ENCODE measurements at regions not wholly inside any gene's neighbourhood (a gene's known extent, or its start where the extent isn't known, plus 50 kb on each side); places are given as distances from the start of the nearest gene placed in this dataset.
"Not testable (repeated sequence)": the region's sequence is repeated elsewhere in the genome, so short reads cannot be mapped to it uniquely, and the experiment has no call there.

- H3K4me1 Mint-ChIP-seq (ENCODE audit: insufficient read depth, unreplicated experiment); H3K27ac Mint-ChIP-seq (ENCODE audit: low read depth, unreplicated experiment); POLR2A ChIA-PET; BruUV-seq (replicated peaks); intact Hi-C loops (cut with micrococcal nuclease); H3K9me3 Mint-ChIP-seq (ENCODE audit: unreplicated experiment); H3K27me3 Mint-ChIP-seq (ENCODE audit: insufficient read depth, unreplicated experiment); H3K4me3 Mint-ChIP-seq (ENCODE audit: unreplicated experiment); H3K36me3 Mint-ChIP-seq (ENCODE audit: insufficient read depth, unreplicated experiment); DNase-seq (ENCODE audit: unreplicated experiment); CTCF ChIA-PET: not testable (repeated sequence)
Measured at GRCh38 chr9:66764799-66765493, 135.6 kb upstream of the ZNF658 start.

- intact Hi-C loops (cut with micrococcal nuclease); H3K27ac Mint-ChIP-seq (ENCODE audit: low read depth, unreplicated experiment); H3K4me3 Mint-ChIP-seq (ENCODE audit: unreplicated experiment); CTCF ChIA-PET; H3K27me3 Mint-ChIP-seq (ENCODE audit: insufficient read depth, unreplicated experiment); H3K4me1 Mint-ChIP-seq (ENCODE audit: insufficient read depth, unreplicated experiment); H3K36me3 Mint-ChIP-seq (ENCODE audit: insufficient read depth, unreplicated experiment); H3K9me3 Mint-ChIP-seq (ENCODE audit: unreplicated experiment); POLR2A ChIA-PET; DNase-seq (ENCODE audit: unreplicated experiment); BruUV-seq (replicated peaks): not testable (repeated sequence)
Measured at GRCh38 chr9:66765531-66765930, 135.0 kb upstream of the ZNF658 start.

GRCh38 chr9:66771504-66771903 lies 129.0 kb upstream of the ZNF658 start:
- DNase-seq (ENCODE audit: unreplicated experiment); POLR2A ChIA-PET; H3K27ac Mint-ChIP-seq (ENCODE audit: low read depth, unreplicated experiment); CTCF ChIA-PET; BruUV-seq (replicated peaks); intact Hi-C loops (cut with micrococcal nuclease); H3K36me3 Mint-ChIP-seq (ENCODE audit: insufficient read depth, unreplicated experiment); H3K9me3 Mint-ChIP-seq (ENCODE audit: unreplicated experiment); H3K27me3 Mint-ChIP-seq (ENCODE audit: insufficient read depth, unreplicated experiment); H3K4me3 Mint-ChIP-seq (ENCODE audit: unreplicated experiment); H3K4me1 Mint-ChIP-seq (ENCODE audit: insufficient read depth, unreplicated experiment): not testable (repeated sequence)

GRCh38 chr9:66774618-66775017 lies 125.9 kb upstream of the ZNF658 start:
- H3K27me3 Mint-ChIP-seq (ENCODE audit: insufficient read depth, unreplicated experiment); POLR2A ChIA-PET; DNase-seq (ENCODE audit: unreplicated experiment); BruUV-seq (replicated peaks); H3K4me1 Mint-ChIP-seq (ENCODE audit: insufficient read depth, unreplicated experiment); H3K9me3 Mint-ChIP-seq (ENCODE audit: unreplicated experiment); CTCF ChIA-PET; intact Hi-C loops (cut with micrococcal nuclease); H3K27ac Mint-ChIP-seq (ENCODE audit: low read depth, unreplicated experiment); H3K36me3 Mint-ChIP-seq (ENCODE audit: insufficient read depth, unreplicated experiment); H3K4me3 Mint-ChIP-seq (ENCODE audit: unreplicated experiment): not testable (repeated sequence)

- BruUV-seq (replicated peaks); H3K4me1 Mint-ChIP-seq (ENCODE audit: insufficient read depth, unreplicated experiment); DNase-seq (ENCODE audit: unreplicated experiment); POLR2A ChIA-PET; H3K27ac Mint-ChIP-seq (ENCODE audit: low read depth, unreplicated experiment); H3K9me3 Mint-ChIP-seq (ENCODE audit: unreplicated experiment); intact Hi-C loops (cut with micrococcal nuclease); H3K27me3 Mint-ChIP-seq (ENCODE audit: insufficient read depth, unreplicated experiment); H3K36me3 Mint-ChIP-seq (ENCODE audit: insufficient read depth, unreplicated experiment); H3K4me3 Mint-ChIP-seq (ENCODE audit: unreplicated experiment); CTCF ChIA-PET: not testable (repeated sequence)
Measured at GRCh38 chr9:66779944-66780661, 120.4 kb upstream of the ZNF658 start.

- H3K36me3 Mint-ChIP-seq (ENCODE audit: insufficient read depth, unreplicated experiment); H3K4me3 Mint-ChIP-seq (ENCODE audit: unreplicated experiment); DNase-seq (ENCODE audit: unreplicated experiment); H3K27me3 Mint-ChIP-seq (ENCODE audit: insufficient read depth, unreplicated experiment); H3K9me3 Mint-ChIP-seq (ENCODE audit: unreplicated experiment); BruUV-seq (replicated peaks); CTCF ChIA-PET; intact Hi-C loops (cut with micrococcal nuclease); POLR2A ChIA-PET; H3K4me1 Mint-ChIP-seq (ENCODE audit: insufficient read depth, unreplicated experiment); H3K27ac Mint-ChIP-seq (ENCODE audit: low read depth, unreplicated experiment): not testable (repeated sequence)
Measured at GRCh38 chr9:66781240-66781639, 119.3 kb upstream of the ZNF658 start.

GRCh38 chr9:66782010-66782409 lies 118.5 kb upstream of the ZNF658 start:
- H3K9me3 Mint-ChIP-seq (ENCODE audit: unreplicated experiment); H3K4me3 Mint-ChIP-seq (ENCODE audit: unreplicated experiment); DNase-seq (ENCODE audit: unreplicated experiment); intact Hi-C loops (cut with micrococcal nuclease); H3K27ac Mint-ChIP-seq (ENCODE audit: low read depth, unreplicated experiment); H3K27me3 Mint-ChIP-seq (ENCODE audit: insufficient read depth, unreplicated experiment); H3K36me3 Mint-ChIP-seq (ENCODE audit: insufficient read depth, unreplicated experiment); POLR2A ChIA-PET; H3K4me1 Mint-ChIP-seq (ENCODE audit: insufficient read depth, unreplicated experiment); BruUV-seq (replicated peaks); CTCF ChIA-PET: not testable (repeated sequence)

- H3K4me3 Mint-ChIP-seq (ENCODE audit: unreplicated experiment); H3K27me3 Mint-ChIP-seq (ENCODE audit: insufficient read depth, unreplicated experiment); H3K27ac Mint-ChIP-seq (ENCODE audit: low read depth, unreplicated experiment); H3K36me3 Mint-ChIP-seq (ENCODE audit: insufficient read depth, unreplicated experiment); CTCF ChIA-PET; H3K4me1 Mint-ChIP-seq (ENCODE audit: insufficient read depth, unreplicated experiment); intact Hi-C loops (cut with micrococcal nuclease); DNase-seq (ENCODE audit: unreplicated experiment); POLR2A ChIA-PET; H3K9me3 Mint-ChIP-seq (ENCODE audit: unreplicated experiment); BruUV-seq (replicated peaks): not testable (repeated sequence)
Measured at GRCh38 chr9:66785603-66786002, 114.9 kb upstream of the ZNF658 start.

GRCh38 chr9:66791092-66791750 lies 109.3 kb upstream of the ZNF658 start:
- POLR2A ChIA-PET; BruUV-seq (replicated peaks): not testable (repeated sequence)

More at GRCh38 chr9:66791092-66791750, 109.3 kb upstream of the ZNF658 start:
- CTCF ChIA-PET; DNase-seq (ENCODE audit: unreplicated experiment); H3K9me3 Mint-ChIP-seq (ENCODE audit: unreplicated experiment); H3K4me3 Mint-ChIP-seq (ENCODE audit: unreplicated experiment); intact Hi-C loops (cut with micrococcal nuclease); H3K36me3 Mint-ChIP-seq (ENCODE audit: insufficient read depth, unreplicated experiment); H3K27me3 Mint-ChIP-seq (ENCODE audit: insufficient read depth, unreplicated experiment); H3K27ac Mint-ChIP-seq (ENCODE audit: low read depth, unreplicated experiment); H3K4me1 Mint-ChIP-seq (ENCODE audit: insufficient read depth, unreplicated experiment): not testable (repeated sequence)
